ENCODE measurements at regions not wholly inside any gene's neighbourhood (a gene's known extent, or its start where the extent isn't known, plus 50 kb on each side); places are given as distances from the start of the nearest gene placed in this dataset.

DNA sequence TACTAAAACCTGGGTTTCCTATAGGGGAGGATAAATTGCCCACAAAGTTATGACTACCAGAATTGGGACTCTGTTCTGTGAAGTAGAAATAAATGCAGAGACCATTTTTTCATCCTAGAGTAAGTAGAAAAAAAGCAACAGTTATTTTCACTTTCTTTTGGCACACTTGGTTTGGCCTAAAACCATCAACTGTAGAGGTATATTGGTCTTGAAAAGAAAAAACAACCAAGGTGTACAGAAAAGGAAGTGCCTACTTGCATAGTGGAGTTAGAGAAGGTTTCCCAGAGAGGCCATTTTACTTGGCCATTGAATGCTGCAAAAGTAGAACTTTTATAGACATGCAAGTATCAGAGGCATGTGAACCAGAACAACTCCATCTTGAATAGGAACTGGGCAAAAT lies 89.4 kb upstream of the TACR1 start:
- no peaks in the 10 kb centered on the region for H3K9me3 ChIP-seq (ENCODE audit: insufficient read depth, low read depth)
- intact Hi-C loops (cut with micrococcal nuclease; ENCODE audit: unreplicated experiment), result no loop called here

DNA sequence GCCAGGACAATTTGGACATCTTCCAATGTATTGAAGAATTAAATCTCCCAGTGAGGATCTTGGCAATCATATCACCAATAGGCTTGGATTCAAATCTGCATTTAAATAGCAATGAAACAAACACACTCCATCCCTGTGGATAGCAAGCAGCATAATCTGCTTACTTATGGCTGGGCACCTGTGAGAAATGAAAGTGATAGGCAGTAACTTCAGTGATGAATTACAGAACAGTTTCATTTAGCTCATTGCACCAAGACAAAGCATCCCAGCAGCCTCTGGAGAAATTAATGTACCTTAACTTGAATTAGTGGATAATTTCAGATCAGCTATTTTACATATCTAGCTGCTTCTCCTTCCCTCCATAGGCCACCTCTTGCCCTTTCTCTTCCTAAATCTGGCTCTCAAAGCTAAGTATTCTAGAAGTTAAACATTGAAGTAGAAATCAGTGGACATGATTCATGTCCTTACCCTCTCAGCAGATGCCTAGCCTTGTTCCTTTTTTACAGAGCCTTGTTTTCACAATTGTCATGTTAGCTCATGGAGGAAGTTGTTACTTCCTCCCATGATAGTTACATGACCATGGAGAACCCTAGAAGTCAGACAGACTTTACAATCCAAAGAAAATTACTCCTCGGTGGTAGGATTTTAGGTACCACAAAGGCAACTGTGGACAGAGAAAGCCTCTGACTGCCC lies 88.5 kb upstream of the TACR1 start:
- Histone ChIP-seq H3K27me3 (ENCODE audit: insufficient read depth, low read depth) (no peaks in the 10 kb centered on the region), H3K27ac (no peak overlapping the region), H3K36me3 (ENCODE audit: low read depth) (no peaks in the 10 kb centered on the region), H3K9me3 (ENCODE audit: insufficient read depth, low read depth) (no peaks in the 10 kb centered on the region), H4K20me1 (ENCODE audit: insufficient read depth) (no peaks in the 10 kb centered on the region), H3K4me2 (no peak overlapping the region), H3K9me2 (ENCODE audit: insufficient read depth) (no peaks in the 10 kb centered on the region), H3K4me3 (no peak overlapping the region), H2AFZ (no peak overlapping the region), H3K4me1 (replicated peaks; ENCODE audit: insufficient read depth) (no peaks in the 10 kb centered on the region), H3K79me2 (ENCODE audit: low read depth) (no peaks in the 10 kb centered on the region), H3F3A (ENCODE audit: insufficient read depth, low read depth) (no peaks in the 10 kb centered on the region)
- BruUV-seq (replicated peaks), result no TSS peak
- CTCF ChIA-PET, result no interaction called here
- POLR2A ChIA-PET (ENCODE audit: unreplicated experiment), result no interaction called here
- intact Hi-C loops (cut with micrococcal nuclease; ENCODE audit: unreplicated experiment), result no loop called here
- DNase-seq, result no peak
- TF ChIP-seq, protein P1, sequence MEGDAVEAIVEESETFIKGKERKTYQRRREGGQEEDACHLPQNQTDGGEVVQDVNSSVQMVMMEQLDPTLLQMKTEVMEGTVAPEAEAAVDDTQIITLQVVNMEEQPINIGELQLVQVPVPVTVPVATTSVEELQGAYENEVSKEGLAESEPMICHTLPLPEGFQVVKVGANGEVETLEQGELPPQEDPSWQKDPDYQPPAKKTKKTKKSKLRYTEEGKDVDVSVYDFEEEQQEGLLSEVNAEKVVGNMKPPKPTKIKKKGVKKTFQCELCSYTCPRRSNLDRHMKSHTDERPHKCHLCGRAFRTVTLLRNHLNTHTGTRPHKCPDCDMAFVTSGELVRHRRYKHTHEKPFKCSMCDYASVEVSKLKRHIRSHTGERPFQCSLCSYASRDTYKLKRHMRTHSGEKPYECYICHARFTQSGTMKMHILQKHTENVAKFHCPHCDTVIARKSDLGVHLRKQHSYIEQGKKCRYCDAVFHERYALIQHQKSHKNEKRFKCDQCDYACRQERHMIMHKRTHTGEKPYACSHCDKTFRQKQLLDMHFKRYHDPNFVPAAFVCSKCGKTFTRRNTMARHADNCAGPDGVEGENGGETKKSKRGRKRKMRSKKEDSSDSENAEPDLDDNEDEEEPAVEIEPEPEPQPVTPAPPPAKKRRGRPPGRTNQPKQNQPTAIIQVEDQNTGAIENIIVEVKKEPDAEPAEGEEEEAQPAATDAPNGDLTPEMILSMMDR (conservative IDR thresholded peaks at IDR 0.05), result no peak
- no peak for TF ChIP-seq EZH2 (IDR thresholded peaks at IDR 0.05; ENCODE audit: low read depth)

More for the DNA sequence above, 89.4 kb upstream of the TACR1 start:
- H4K20me1 ChIP-seq (ENCODE audit: insufficient read depth), result no peaks in the 10 kb centered on the region
- CTCF ChIA-PET, result no interaction called here
- DNase-seq, result no peak
- no peaks in the 10 kb centered on the region for H3K4me1 ChIP-seq (replicated peaks; ENCODE audit: insufficient read depth)
- no peaks in the 10 kb centered on the region for H3K9me2 ChIP-seq (ENCODE audit: insufficient read depth)
- H3F3A ChIP-seq (ENCODE audit: insufficient read depth, low read depth), result no peaks in the 10 kb centered on the region
- H3K4me2 ChIP-seq, result no peak overlapping the region
- H3K36me3 ChIP-seq (ENCODE audit: low read depth), result no peaks in the 10 kb centered on the region
- TF ChIP-seq, protein P1 (conservative IDR thresholded peaks at IDR 0.05), result no peak
- TF ChIP-seq EZH2 (IDR thresholded peaks at IDR 0.05; ENCODE audit: low read depth), result no peak
- H2AFZ ChIP-seq, result no peak overlapping the region
- no TSS peak for BruUV-seq (replicated peaks)
- POLR2A ChIA-PET (ENCODE audit: unreplicated experiment), result no interaction called here
- H3K4me3 ChIP-seq, result no peak overlapping the region
- no peaks in the 10 kb centered on the region for H3K27me3 ChIP-seq (ENCODE audit: insufficient read depth, low read depth)
- no peak overlapping the region for H3K27ac ChIP-seq
- no peaks in the 10 kb centered on the region for H3K79me2 ChIP-seq (ENCODE audit: low read depth)

DNA sequence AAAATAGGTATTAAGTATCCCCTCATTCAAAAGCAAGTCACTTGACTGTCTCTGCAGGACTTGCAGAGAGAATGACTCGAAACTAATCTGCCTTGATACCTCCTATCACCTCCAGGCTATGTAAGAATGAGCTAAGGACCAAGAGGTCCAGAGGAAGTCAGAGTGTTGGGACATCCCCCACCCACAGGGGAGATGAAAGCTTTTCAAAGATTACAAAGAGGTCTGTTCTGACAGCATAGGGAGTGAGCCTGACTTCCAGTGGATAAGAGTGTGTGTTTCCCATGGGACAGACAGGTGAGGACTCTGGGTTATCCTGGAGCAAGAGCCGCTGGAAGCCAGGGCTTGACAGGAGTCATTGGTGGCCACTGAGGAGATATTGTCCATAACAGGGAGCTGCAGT lies 85.0 kb upstream of the TACR1 start:
- no peak overlapping the region for H3K4me2 ChIP-seq
- no peaks in the 10 kb centered on the region for H3K9me2 ChIP-seq (ENCODE audit: insufficient read depth)
- H3F3A ChIP-seq (ENCODE audit: insufficient read depth, low read depth), result no peaks in the 10 kb centered on the region
- ChIA-PET CTCF (no interaction called here), POLR2A (ENCODE audit: unreplicated experiment) (no interaction called here)
- H2AFZ ChIP-seq, result no peak overlapping the region
- DNase-seq, result no peak
- H3K36me3 ChIP-seq (ENCODE audit: low read depth), result no peaks in the 10 kb centered on the region
- no peaks in the 10 kb centered on the region for H4K20me1 ChIP-seq (ENCODE audit: insufficient read depth)
- TF ChIP-seq, protein P1 (conservative IDR thresholded peaks at IDR 0.05), result no peak
- TF ChIP-seq EZH2 (IDR thresholded peaks at IDR 0.05; ENCODE audit: low read depth), result no peak
- no peaks in the 10 kb centered on the region for H3K79me2 ChIP-seq (ENCODE audit: low read depth)
- H3K9me3 ChIP-seq (ENCODE audit: insufficient read depth, low read depth), result no peaks in the 10 kb centered on the region
- no peaks in the 10 kb centered on the region for H3K27me3 ChIP-seq (ENCODE audit: insufficient read depth, low read depth)
- no TSS peak for BruUV-seq (replicated peaks)
- no peak overlapping the region for H3K27ac ChIP-seq
- no peaks in the 10 kb centered on the region for H3K4me1 ChIP-seq (replicated peaks; ENCODE audit: insufficient read depth)
- no peak overlapping the region for H3K4me3 ChIP-seq
- intact Hi-C loops (cut with micrococcal nuclease; ENCODE audit: unreplicated experiment), result no loop called here

Measured in PC-9 (cell line).